Upper lobe of left lung (tissue), 6 donors: ENCODE measurements at regions not wholly inside any gene's neighbourhood (a gene's known extent, or its start where the extent isn't known, plus 50 kb on each side); places are given as distances from the start of the nearest gene placed in this dataset.
A peak's percentile ranks its signal among the peaks of the same experiment; 100 is the strongest.

ENCODE experiments used
- ATAC-seq, 2 donors: fragments of 200-7000 bp; cut with Tn5 transposase; one replicate each; pipeline ENCODE4 v1.9.1; 2022; ENCODE audit warnings: mild to moderate bottlenecking in 2 of 2, moderate library complexity in 2 of 2; ENCODE audit not compliant: low FRiP score in 2 of 2
- DNase-seq, 2 donors: peaks; one replicate each; pipeline ENCODE4 v3.0.0-alpha.2; 2019 to 2020
- H3K27ac ChIP-seq, 4 donors: fragments of 200-600 bp; sonication (generic); one replicate each; pipeline ENCODE4 v1.5.1; 2016 to 2019
- H3K27me3 ChIP-seq, 4 donors: fragments of 200-600 bp; sonication (generic); one replicate each; pipeline ENCODE4 v1.5.1; 2017 to 2019
- H3K36me3 ChIP-seq, 4 donors: fragments of 200-600 bp; sonication (generic); one replicate each; pipeline ENCODE4 v1.5.1; 2016 to 2019
- H3K4me1 ChIP-seq, 4 donors: fragments of 200-600 bp; sonication (generic); one replicate each; pipeline ENCODE4 v1.5.1; 2018 to 2019
- H3K4me3 ChIP-seq, 4 donors: fragments of 200-600 bp; sonication (generic); one replicate each; pipeline ENCODE4 v1.5.1; 2017 to 2019; ENCODE audit warnings: mild to moderate bottlenecking in 2 of 4, moderate library complexity in 1 of 4
- H3K9me3 ChIP-seq, 4 donors: fragments of 200-600 bp; sonication (generic); one replicate each; pipeline ENCODE4 v1.5.1; 2018 to 2019
- CTCF ChIP-seq, 6 experiments: fragments of 450-650 bp in 4 of 6; fragments of 200-600 bp in 2 of 6; sonication (generic) in 2 of 6; IDR thresholded peaks; one replicate each; pipeline ENCODE4 v1.5.1; 2016 to 2019; ENCODE audit warnings: antibody characterized with exemption in 6 of 6
- EP300 ChIP-seq, 4 donors: sonication (generic); formaldehyde crosslinking; IDR thresholded peaks; one replicate each; pipeline ENCODE4 v1.5.1; 2017; ENCODE audit warnings: antibody characterized with exemption in 4 of 4, control low read depth in 2 of 4
- POLR2A ChIP-seq, 4 donors: fragments of 450-650 bp; IDR thresholded peaks; one replicate each; pipeline ENCODE4 v1.5.1; 2016 to 2017; ENCODE audit warnings: antibody characterized with exemption in 4 of 4, mild to moderate bottlenecking in 2 of 4
- POLR2AphosphoS5 ChIP-seq, 2 donors: sonication (generic); formaldehyde crosslinking; IDR thresholded peaks; one replicate each; pipeline ENCODE4 v1.5.1; 2017; ENCODE audit warnings: antibody characterized with exemption in 2 of 2
- WGBS, 2 donors: methylation state at CpG; one replicate each; pipeline ENCODE4 v1.1.5; 2017 to 2018; 5-methylcytosine and 5-hydroxymethylcytosine counted together
- donor health status: DM: no; HTN: no; CAD: no; lungs with moderate emphysema.
- donor health status: DM: no; HTN: yes; CAD: no; lungs with severe emphysema.

GRCh38 chr11:127063241-127063640, 62.7 kb upstream of the KIRREL3 start:
- DNase-seq: no peak
- H3K27me3 ChIP-seq: no peaks in the 10 kb centered on the region
- H3K4me1 ChIP-seq: no peaks in the 10 kb centered on the region
- no peak for ATAC-seq
- no peak for TF ChIP-seq EP300 (IDR thresholded peaks at IDR 0.05)
- no peak for TF ChIP-seq POLR2A (IDR thresholded peaks at IDR 0.05)
- no peak for TF ChIP-seq POLR2AphosphoS5 (IDR thresholded peaks at IDR 0.05)
- no peak overlapping the region for H3K27ac ChIP-seq
- no peaks in the 10 kb centered on the region for H3K36me3 ChIP-seq
- H3K9me3 ChIP-seq: no peaks in the 10 kb centered on the region
- 66 to 77% methylated on average over 3 of the region's 3 CpGs for WGBS, 2 donors
- no peak overlapping the region for H3K4me3 ChIP-seq

GRCh38 chr11:127061947-127062346, 61.4 kb upstream of the KIRREL3 start:
- TF ChIP-seq POLR2A (IDR thresholded peaks at IDR 0.05) (no peak), CTCF (IDR thresholded peaks at IDR 0.05) (no peak), POLR2AphosphoS5 (IDR thresholded peaks at IDR 0.05) (no peak), EP300 (IDR thresholded peaks at IDR 0.05) (no peak)
- Histone ChIP-seq H3K27ac (no peak overlapping the region), H3K9me3 (no peaks in the 10 kb centered on the region), H3K27me3 (no peaks in the 10 kb centered on the region), H3K36me3 (no peaks in the 10 kb centered on the region), H3K4me3 (no peak overlapping the region), H3K4me1 (no peaks in the 10 kb centered on the region)
- ATAC-seq (no peak), DNase-seq (no peak)

- no peak for ATAC-seq
- Histone ChIP-seq H3K9me3 (no peaks in the 10 kb centered on the region), H3K4me3 (no peak overlapping the region), H3K4me1 (no peaks in the 10 kb centered on the region), H3K36me3 (no peaks in the 10 kb centered on the region), H3K27me3 (no peaks in the 10 kb centered on the region), H3K27ac (no peak overlapping the region)
- DNase-seq: no peak
- TF ChIP-seq POLR2AphosphoS5 (IDR thresholded peaks at IDR 0.05): no peak
- no peak for TF ChIP-seq POLR2A (IDR thresholded peaks at IDR 0.05)
- no peak for TF ChIP-seq EP300 (IDR thresholded peaks at IDR 0.05)
- no peak for TF ChIP-seq CTCF (IDR thresholded peaks at IDR 0.05)
- WGBS, 2 donors: 87 to 88% methylated on average over 6 to 7 of the region's 7 CpGs
Measured at GRCh38 chr11:127059750-127060149, 59.2 kb upstream of the KIRREL3 start.

GRCh38 chr11:127059286-127059685, 58.7 kb upstream of the KIRREL3 start:
- H3K27me3 ChIP-seq: no peaks in the 10 kb centered on the region
- TF ChIP-seq POLR2A (IDR thresholded peaks at IDR 0.05) (no peak), POLR2AphosphoS5 (IDR thresholded peaks at IDR 0.05) (no peak)
- no peak for ATAC-seq
- no peak overlapping the region for H3K4me3 ChIP-seq
- H3K36me3 ChIP-seq: no peaks in the 10 kb centered on the region
- no peaks in the 10 kb centered on the region for H3K4me1 ChIP-seq
- peak in 1 of 2 donors; percentile 29 for DNase-seq
- no peaks in the 10 kb centered on the region for H3K9me3 ChIP-seq
- WGBS, 2 donors: 85 to 92% methylated on average over 11 of the region's 11 CpGs
- H3K27ac ChIP-seq: no peak overlapping the region

- no peak for TF ChIP-seq POLR2AphosphoS5 (IDR thresholded peaks at IDR 0.05)
- TF ChIP-seq CTCF (IDR thresholded peaks at IDR 0.05): no peak
- no peak for TF ChIP-seq POLR2A (IDR thresholded peaks at IDR 0.05)
- TF ChIP-seq EP300 (IDR thresholded peaks at IDR 0.05): no peak
- Histone ChIP-seq H3K4me3 (no peak overlapping the region), H3K36me3 (no peaks in the 10 kb centered on the region), H3K4me1 (no peaks in the 10 kb centered on the region), H3K27ac (no peak overlapping the region), H3K27me3 (no peaks in the 10 kb centered on the region), H3K9me3 (no peaks in the 10 kb centered on the region)
- ATAC-seq (no peak), DNase-seq (no peak)
- WGBS, 2 donors: 83 to 92% methylated on average over 2 of the region's 2 CpGs
Measured at GRCh38 chr11:127058524-127058923, 58.0 kb upstream of the KIRREL3 start.

- TF ChIP-seq POLR2A (IDR thresholded peaks at IDR 0.05) (no peak), CTCF (IDR thresholded peaks at IDR 0.05) (no peak)
- H3K36me3 ChIP-seq: no peaks in the 10 kb centered on the region
Measured at GRCh38 chr11:127057126-127057525, 56.6 kb upstream of the KIRREL3 start.

More at GRCh38 chr11:127057126-127057525, 56.6 kb upstream of the KIRREL3 start:
- H3K4me1 ChIP-seq: no peaks in the 10 kb centered on the region
- H3K9me3 ChIP-seq: no peaks in the 10 kb centered on the region
- ATAC-seq: no peak
- WGBS, 2 donors: 71 to 83% methylated on average over 8 of the region's 8 CpGs
- no peak overlapping the region for H3K4me3 ChIP-seq
- no peaks in the 10 kb centered on the region for H3K27me3 ChIP-seq
- no peak for DNase-seq
- H3K27ac ChIP-seq: no peak overlapping the region
